ENCODE measurements at regions not wholly inside any gene's neighbourhood (a gene's known extent, or its start where the extent isn't known, plus 50 kb on each side); places are given as distances from the start of the nearest gene placed in this dataset.
"Not testable (repeated sequence)": the region's sequence is repeated elsewhere in the genome, so short reads cannot be mapped to it uniquely, and the experiment has no call there.

GRCh38 chrX:128961290-128961689, 562.0 kb downstream of the SMARCA1 start:
- CTCF ChIA-PET, result no interaction called here
- no peaks in the 10 kb centered on the region for H3K36me3 ChIP-seq (ENCODE audit: control insufficient read depth in 2 of 2, insufficient read depth in 2 of 2, low read length in 1 of 2)
- TF ChIP-seq YY1 (IDR thresholded peaks at IDR 0.05; ENCODE audit: low read depth, low read length) (no peak), SMARCA5 (IDR thresholded peaks at IDR 0.05) (no peak), RB1 (IDR thresholded peaks at IDR 0.05; ENCODE audit: borderline replicate concordance) (no peak), ELK1 (IDR thresholded peaks at IDR 0.05; ENCODE audit: low read depth, low read length) (no peak), TCF7 (IDR thresholded peaks at IDR 0.05; ENCODE audit: borderline replicate concordance) (no peak), SPI1 (IDR thresholded peaks at IDR 0.05; ENCODE audit: borderline replicate concordance, insufficient read depth, low read depth, low read length) (no peak)
- TF ChIP-seq, protein P1, sequence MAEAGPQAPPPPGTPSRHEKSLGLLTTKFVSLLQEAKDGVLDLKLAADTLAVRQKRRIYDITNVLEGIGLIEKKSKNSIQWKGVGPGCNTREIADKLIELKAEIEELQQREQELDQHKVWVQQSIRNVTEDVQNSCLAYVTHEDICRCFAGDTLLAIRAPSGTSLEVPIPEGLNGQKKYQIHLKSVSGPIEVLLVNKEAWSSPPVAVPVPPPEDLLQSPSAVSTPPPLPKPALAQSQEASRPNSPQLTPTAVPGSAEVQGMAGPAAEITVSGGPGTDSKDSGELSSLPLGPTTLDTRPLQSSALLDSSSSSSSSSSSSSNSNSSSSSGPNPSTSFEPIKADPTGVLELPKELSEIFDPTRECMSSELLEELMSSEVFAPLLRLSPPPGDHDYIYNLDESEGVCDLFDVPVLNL (IDR thresholded peaks at IDR 0.05; ENCODE audit: low read depth, low read length), result no peak
- H3K79me2 ChIP-seq (ENCODE audit: control insufficient read depth, insufficient read depth, low read length), result no peaks in the 10 kb centered on the region
- H3K9me3 ChIP-seq (replicated peaks; ENCODE audit: control insufficient read depth, insufficient read depth, low read length), result no peaks in the 10 kb centered on the region
- H3K4me2 ChIP-seq (ENCODE audit: control insufficient read depth, insufficient read depth), result no peak overlapping the region
- no peak for FAIRE-seq
- BruUV-seq (replicated peaks), result no TSS peak
- H2AFZ ChIP-seq (ENCODE audit: control insufficient read depth, low read depth, low read length), result no peak overlapping the region
- no peaks in the 10 kb centered on the region for H3K27me3 ChIP-seq (replicated peaks in 1 of 2; ENCODE audit: control insufficient read depth in 2 of 2, insufficient read depth in 2 of 2, low read length in 1 of 2)
- no peak for ATAC-seq
- SMC1A ChIA-PET (ENCODE audit: uncharacterized antibody, unreplicated experiment), result no interaction called here
- H3K9ac ChIP-seq (ENCODE audit: control insufficient read depth, insufficient read depth, low read length), result no peak overlapping the region
- no peak overlapping the region for H3K27ac ChIP-seq (ENCODE audit: control insufficient read depth, insufficient read depth)
- DNase-seq (ENCODE audit: low read depth, low spot score), result no peak
- no peak overlapping the region for H3K4me3 ChIP-seq
- RAD21 ChIA-PET (ENCODE audit: unreplicated experiment), result no interaction called here
- in situ Hi-C loops (cut with MboI) (no loop called here), intact Hi-C loops (cut with micrococcal nuclease; ENCODE audit: unreplicated experiment) (no loop called here)
- WGBS (ENCODE audit: insufficient coverage, insufficient replicate concordance, low lambda C conversion rate, missing lambda C conversion rate), result 0% methylated on average over 1 of the region's 1 CpG
- no peaks in the 10 kb centered on the region for H4K20me1 ChIP-seq (ENCODE audit: control insufficient read depth, insufficient read depth)
- H3K4me1 ChIP-seq (ENCODE audit: control insufficient read depth, insufficient read depth, low read length), result no peaks in the 10 kb centered on the region
- POLR2A ChIA-PET, result no interaction called here

GRCh38 chrX:128954697-128955096, 568.6 kb downstream of the SMARCA1 start:
- FAIRE-seq; H3K36me3 ChIP-seq (ENCODE audit: control insufficient read depth in 2 of 2, insufficient read depth in 2 of 2, low read length in 1 of 2); POLR2A ChIA-PET; H3K79me2 ChIP-seq (ENCODE audit: control insufficient read depth, insufficient read depth, low read length); H3K27ac ChIP-seq (ENCODE audit: control insufficient read depth, insufficient read depth); H3K4me2 ChIP-seq (ENCODE audit: control insufficient read depth, insufficient read depth); in situ Hi-C loops (cut with MboI); H3K9ac ChIP-seq (ENCODE audit: control insufficient read depth, insufficient read depth, low read length); H3K4me1 ChIP-seq (ENCODE audit: control insufficient read depth, insufficient read depth, low read length); CTCF ChIA-PET; DNase-seq (ENCODE audit: low read depth, low spot score); ATAC-seq; H3K9me3 ChIP-seq (replicated peaks; ENCODE audit: control insufficient read depth, insufficient read depth, low read length); H3K27me3 ChIP-seq (replicated peaks in 1 of 2; ENCODE audit: control insufficient read depth in 2 of 2, insufficient read depth in 2 of 2, low read length in 1 of 2); SMC1A ChIA-PET (ENCODE audit: uncharacterized antibody, unreplicated experiment); BruUV-seq (replicated peaks); H2AFZ ChIP-seq (ENCODE audit: control insufficient read depth, low read depth, low read length); RAD21 ChIA-PET (ENCODE audit: unreplicated experiment); H3K4me3 ChIP-seq; H4K20me1 ChIP-seq (ENCODE audit: control insufficient read depth, insufficient read depth); intact Hi-C loops (cut with micrococcal nuclease; ENCODE audit: unreplicated experiment): not testable (repeated sequence)
- 33% methylated on average over 1 of the region's 1 CpG for WGBS (ENCODE audit: insufficient coverage, insufficient replicate concordance, low lambda C conversion rate, missing lambda C conversion rate)
